Right lobe of liver (tissue), 4 donors: ENCODE measurements at regions not wholly inside any gene's neighbourhood (a gene's known extent, or its start where the extent isn't known, plus 50 kb on each side); places are given as distances from the start of the nearest gene placed in this dataset.

ENCODE experiments used
- CTCF ChIP-seq, 4 donors: fragments of 200-600 bp in 3 of 4; fragments of 450-650 bp in 1 of 4; IDR thresholded peaks; one replicate each; pipeline versions ENCODE4 v1.5.1 to v1.8.0; 2016 to 2022; ENCODE audit warnings: antibody characterized with exemption in 4 of 4, mild to moderate bottlenecking in 2 of 4
- POLR2A ChIP-seq: fragments of 450-650 bp; IDR thresholded peaks from one replicate; pipeline ENCODE4 v1.6.1; 2017; ENCODE audit warnings: antibody characterized with exemption, mild to moderate bottlenecking
- donor health status: DM: no; HTN: no; CAD: no.
- donor health status: DM: no; HTN: no; CAD: no.
- donor health status: DM: no; HTN: yes; CAD: no.

- TF ChIP-seq CTCF (IDR thresholded peaks at IDR 0.05) (no peak), POLR2A (no peak)
Measured at GRCh38 chr4:138918169-138918869, 97.3 kb upstream of the NOCT start.
